Smooth muscle cell (in vitro differentiated cells): ENCODE measurements at regions not wholly inside any gene's neighbourhood (a gene's known extent, or its start where the extent isn't known, plus 50 kb on each side); places are given as distances from the start of the nearest gene placed in this dataset.

ENCODE experiments used
- DNase-seq: peaks from one replicate; lab custom pipeline; 2025; ENCODE audit not compliant: unreplicated experiment; lab: John Stamatoyannopoulos, UW
- H2AFZ ChIP-seq: fragments of 200-600 bp; sonication (generic); 2 replicates; pipeline ENCODE4 v1.6.0; 2016; ENCODE audit warnings: antibody characterized with exemption, low read depth, mild to moderate bottlenecking
- H3F3A ChIP-seq: fragments of 200-600 bp; sonication (generic); 2 replicates; pipeline ENCODE4 v1.6.0; 2017; ENCODE audit warnings: antibody characterized with exemption, low read depth
- H3K27ac ChIP-seq: fragments of 200-600 bp; sonication (generic); 2 replicates; pipeline ENCODE4 v1.5.1; 2016; ENCODE audit warnings: low read depth, mild to moderate bottlenecking
- H3K27me3 ChIP-seq: fragments of 200-600 bp; sonication (generic); 2 replicates; pipeline ENCODE4 v1.6.1; 2016; ENCODE audit warnings: low read depth, mild to moderate bottlenecking
- H3K36me3 ChIP-seq: fragments of 200-600 bp; sonication (generic); 2 replicates; pipeline ENCODE4 v1.5.1; 2016; ENCODE audit warnings: low read depth
- H3K4me1 ChIP-seq: fragments of 200-600 bp; sonication (generic); 2 replicates; pipeline ENCODE4 v1.5.1; 2016; ENCODE audit warnings: low read depth
- H3K4me2 ChIP-seq: fragments of 200-600 bp; sonication (generic); 2 replicates; pipeline ENCODE4 v1.6.0; 2016; ENCODE audit warnings: mild to moderate bottlenecking
- H3K4me3 ChIP-seq: fragments of 200-600 bp; sonication (generic); 2 replicates; pipeline ENCODE4 v1.5.1; 2016; ENCODE audit warnings: mild to moderate bottlenecking
- H3K79me2 ChIP-seq: fragments of 200-600 bp; sonication (generic); 2 replicates; pipeline ENCODE4 v1.6.0; 2016; ENCODE audit warnings: low read depth, mild to moderate bottlenecking
- H3K9ac ChIP-seq: fragments of 200-600 bp; sonication (generic); 2 replicates; pipeline ENCODE4 v1.6.0; 2016; ENCODE audit warnings: low read depth
- H3K9me3 ChIP-seq: fragments of 200-600 bp; sonication (generic); replicated peaks from 2 replicates; pipeline ENCODE4 v1.5.1; 2016; ENCODE audit warnings: low read depth
- H4K20me1 ChIP-seq: fragments of 200-600 bp; sonication (generic); 2 replicates; pipeline ENCODE4 v1.6.0; 2016; ENCODE audit warnings: low read depth
- CTCF ChIP-seq: fragments of 200-600 bp; sonication (generic); IDR thresholded peaks from 2 replicates; pipeline ENCODE4 v1.5.1; 2017; ENCODE audit warnings: borderline replicate concordance, mild to moderate bottlenecking, antibody characterized with exemption; ENCODE audit not compliant: insufficient read depth, poor library complexity, severe bottlenecking
- WGBS: methylation state at CpG from one replicate; pipeline ENCODE4 v1.1.7; 2016; ENCODE audit warnings: low lambda C conversion rate; 5-methylcytosine and 5-hydroxymethylcytosine counted together

GRCh38 chr4:181637186-181638105, 605.8 kb upstream of the TENM3 start:
- no peaks in the 10 kb centered on the region for H4K20me1 ChIP-seq
- no peak overlapping the region for H3K27ac ChIP-seq
- no peak overlapping the region for H2AFZ ChIP-seq
- WGBS, result 92% methylated on average over 12 of the region's 12 CpGs
- H3K9ac ChIP-seq, result no peak overlapping the region
- H3F3A ChIP-seq, result no peaks in the 10 kb centered on the region
- H3K27me3 ChIP-seq, result peaks cover 8% of the 10 kb centered on the region
- TF ChIP-seq CTCF, result no peak
- no peaks in the 10 kb centered on the region for H3K9me3 ChIP-seq
- no peak overlapping the region for H3K4me2 ChIP-seq
- H3K36me3 ChIP-seq, result no peaks in the 10 kb centered on the region
- DNase-seq, result no peak
- H3K79me2 ChIP-seq, result no peaks in the 10 kb centered on the region
- H3K4me3 ChIP-seq, result no peak overlapping the region
- H3K4me1 ChIP-seq, result no peaks in the 10 kb centered on the region

- Histone ChIP-seq H4K20me1 (no peaks in the 10 kb centered on the region), H3F3A (no peaks in the 10 kb centered on the region), H3K27me3 (no peaks in the 10 kb centered on the region), H3K9me3 (no peaks in the 10 kb centered on the region), H3K4me2 (no peak overlapping the region), H3K9ac (no peak overlapping the region), H3K4me3 (no peak overlapping the region), H3K4me1 (no peaks in the 10 kb centered on the region), H3K27ac (no peak overlapping the region), H2AFZ (no peak overlapping the region), H3K79me2 (no peaks in the 10 kb centered on the region), H3K36me3 (no peaks in the 10 kb centered on the region)
- no peak for DNase-seq
- no peak for TF ChIP-seq CTCF
- 83% methylated on average over 2 of the region's 2 CpGs for WGBS
Observed at GRCh38 chr4:181643466-181643865, 599.7 kb upstream of the TENM3 start.

GRCh38 chr4:181645489-181645888, 597.7 kb upstream of the TENM3 start:
- WGBS, result 89% methylated on average over 2 of the region's 2 CpGs
- Histone ChIP-seq H3K79me2 (no peaks in the 10 kb centered on the region), H3K4me1 (no peaks in the 10 kb centered on the region), H3K4me2 (no peak overlapping the region), H3K9ac (no peak overlapping the region), H3K4me3 (no peak overlapping the region), H4K20me1 (no peaks in the 10 kb centered on the region), H2AFZ (no peak overlapping the region), H3K36me3 (no peaks in the 10 kb centered on the region), H3K27me3 (no peaks in the 10 kb centered on the region), H3F3A (no peaks in the 10 kb centered on the region), H3K27ac (no peak overlapping the region), H3K9me3 (no peaks in the 10 kb centered on the region)
- TF ChIP-seq CTCF, result no peak
- no peak for DNase-seq

DNA sequence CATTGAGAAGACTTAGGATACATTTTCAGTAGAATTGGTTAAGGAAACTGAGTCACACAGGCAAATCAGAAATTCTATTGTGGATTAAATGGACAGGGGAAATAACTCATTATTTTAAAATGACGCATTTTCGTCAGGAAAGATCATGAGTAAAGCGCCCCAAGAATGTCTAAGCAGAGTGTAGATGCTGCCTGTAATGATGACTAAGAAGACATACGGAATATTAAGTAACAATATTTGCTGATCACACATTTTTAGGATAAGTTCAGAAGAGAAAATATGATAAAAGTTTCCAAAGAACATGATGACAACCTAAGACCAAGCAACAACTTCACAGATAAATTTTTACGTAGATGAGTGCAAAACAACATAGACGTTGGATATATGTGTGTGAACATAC, 596.3 kb upstream of the TENM3 start:
- Histone ChIP-seq H3K27ac (no peak overlapping the region), H3K4me2 (no peak overlapping the region), H3K9me3 (no peaks in the 10 kb centered on the region), H2AFZ (no peak overlapping the region), H4K20me1 (no peaks in the 10 kb centered on the region), H3K36me3 (no peaks in the 10 kb centered on the region), H3K9ac (no peak overlapping the region), H3K4me1 (no peaks in the 10 kb centered on the region), H3K4me3 (no peak overlapping the region), H3K27me3 (no peaks in the 10 kb centered on the region), H3F3A (no peaks in the 10 kb centered on the region), H3K79me2 (no peaks in the 10 kb centered on the region)
- 93% methylated on average over 6 of the region's 6 CpGs for WGBS
- no peak for TF ChIP-seq CTCF
- DNase-seq, result no peak
